Adipocyte (in vitro differentiated cells): ENCODE measurements at regions not wholly inside any gene's neighbourhood (a gene's known extent, or its start where the extent isn't known, plus 50 kb on each side); places are given as distances from the start of the nearest gene placed in this dataset.

Experiments used
- DNase-seq: peaks from one replicate; pipeline ENCODE4 v3.0.0-alpha.2; 2015; ENCODE audit warnings: low read depth
- H3K27me3 ChIP-seq: replicated peaks from 2 replicates; pipeline ENCODE4 v1.7.0; 2013; ENCODE audit warnings: mild to moderate bottlenecking, low read length, moderate library complexity; ENCODE audit not compliant: control insufficient read depth, insufficient read depth
- H3K36me3 ChIP-seq: 2 replicates; pipeline ENCODE4 v1.7.0; 2013; ENCODE audit warnings: low read length, mild to moderate bottlenecking, moderate library complexity; ENCODE audit not compliant: control insufficient read depth, insufficient read depth, severe bottlenecking
- H3K4me1 ChIP-seq: 2 replicates; pipeline ENCODE4 v1.7.0; 2013; ENCODE audit warnings: mild to moderate bottlenecking, low read length, moderate library complexity; ENCODE audit not compliant: control insufficient read depth, insufficient read depth
- H3K4me3 ChIP-seq: 2 replicates; pipeline ENCODE4 v1.7.0; 2013; ENCODE audit warnings: mild to moderate bottlenecking, low read length, moderate library complexity
- H3K9ac ChIP-seq: 2 replicates; pipeline ENCODE4 v1.7.0; 2013; ENCODE audit warnings: mild to moderate bottlenecking, low read length, moderate library complexity
- H3K9me3 ChIP-seq: 2 replicates; pipeline ENCODE4 v1.7.0; 2013; ENCODE audit warnings: mild to moderate bottlenecking, low read length, moderate library complexity; ENCODE audit not compliant: control insufficient read depth

- Histone ChIP-seq H3K9ac (no peak overlapping the region), H3K4me3 (no peak overlapping the region), H3K36me3 (no peaks in the 10 kb centered on the region), H3K9me3 (peaks cover 6% of the 10 kb centered on the region), H3K4me1 (no peaks in the 10 kb centered on the region), H3K27me3 (no peaks in the 10 kb centered on the region)
- no peak for DNase-seq
Observed at GRCh38 chr14:55523321-55523720, 56.7 kb upstream of the KTN1 start.
